ENCODE measurements at regions not wholly inside any gene's neighbourhood (a gene's known extent, or its start where the extent isn't known, plus 50 kb on each side); places are given as distances from the start of the nearest gene placed in this dataset. TPM values are rescaled to one million over a fixed set of nuclear protein-coding genes. Genes with fewer than 3 reads are reported as not detected.

DNA sequence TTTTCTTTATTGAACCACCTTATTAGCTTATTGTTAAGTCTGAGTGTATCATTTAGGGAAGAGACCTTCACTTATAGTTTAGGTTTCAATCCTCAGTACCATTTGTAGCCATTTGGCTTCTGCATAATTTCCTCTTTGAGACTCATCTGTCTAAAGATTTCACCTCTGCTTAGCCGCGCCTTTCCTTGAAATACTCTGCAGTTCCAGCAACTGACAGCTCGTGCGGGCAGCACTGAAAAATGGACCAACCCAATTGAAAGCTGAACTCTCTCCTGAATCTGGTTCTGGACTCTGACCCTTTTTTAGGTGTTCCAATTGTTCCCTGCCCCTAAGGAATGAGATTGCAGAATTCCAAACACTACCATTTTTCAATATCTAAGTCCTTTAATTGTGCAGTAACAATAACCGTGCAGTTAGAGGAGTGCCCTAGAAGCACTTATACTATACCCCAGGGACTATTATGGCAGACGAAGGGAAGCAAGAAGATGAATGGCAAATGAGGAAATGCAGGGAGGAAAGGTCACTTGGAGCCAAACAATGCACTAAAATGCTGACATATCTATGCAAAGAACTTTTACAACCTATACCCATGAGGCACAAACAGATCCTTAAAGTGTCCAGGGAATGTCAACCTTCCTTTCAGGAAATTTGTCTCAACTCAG is 50.1 kb upstream of the PDE4D start:
- DNase-seq, result no peak

Small RNAs in the stretch of these regions (small RNA-seq; reads per million reads assigned to genes)
- not detected for gene RNU6-806P

Data from occipital lobe (tissue), 2 donors.